ENCODE measurements at regions not wholly inside any gene's neighbourhood (a gene's known extent, or its start where the extent isn't known, plus 50 kb on each side); places are given as distances from the start of the nearest gene placed in this dataset.

DNA sequence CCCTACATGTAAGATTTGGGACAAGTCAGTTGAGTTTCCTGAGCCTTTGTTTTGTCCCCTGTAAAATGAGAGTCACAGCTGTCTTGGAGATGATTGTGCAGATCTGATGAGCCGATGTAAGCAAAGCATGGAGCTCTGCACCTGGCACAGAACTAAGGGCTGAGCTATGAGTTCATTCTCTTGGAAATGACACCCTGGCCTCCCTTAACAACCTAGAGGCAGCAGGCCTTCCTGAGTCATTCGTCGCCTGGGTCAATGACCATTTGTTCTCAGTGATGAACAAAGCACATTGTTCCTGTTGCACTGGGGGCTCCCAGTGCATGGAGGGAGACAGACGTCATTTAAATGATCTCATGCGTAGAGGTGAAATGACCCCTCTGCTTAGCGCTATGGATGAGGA, 62.8 kb upstream of the GCSH start:
- TF ChIP-seq SP1 (IDR thresholded peaks at IDR 0.05; ENCODE audit: low read depth) (no peak), SIN3A (IDR thresholded peaks at IDR 0.05; ENCODE audit: low read depth) (no peak), POLR2A (IDR thresholded peaks at IDR 0.05; ENCODE audit: borderline replicate concordance, extremely low read depth, insufficient read depth, insufficient read length) (no peak), EZH2 (IDR thresholded peaks at IDR 0.05) (no peak)
- TF ChIP-seq, protein P1, sequence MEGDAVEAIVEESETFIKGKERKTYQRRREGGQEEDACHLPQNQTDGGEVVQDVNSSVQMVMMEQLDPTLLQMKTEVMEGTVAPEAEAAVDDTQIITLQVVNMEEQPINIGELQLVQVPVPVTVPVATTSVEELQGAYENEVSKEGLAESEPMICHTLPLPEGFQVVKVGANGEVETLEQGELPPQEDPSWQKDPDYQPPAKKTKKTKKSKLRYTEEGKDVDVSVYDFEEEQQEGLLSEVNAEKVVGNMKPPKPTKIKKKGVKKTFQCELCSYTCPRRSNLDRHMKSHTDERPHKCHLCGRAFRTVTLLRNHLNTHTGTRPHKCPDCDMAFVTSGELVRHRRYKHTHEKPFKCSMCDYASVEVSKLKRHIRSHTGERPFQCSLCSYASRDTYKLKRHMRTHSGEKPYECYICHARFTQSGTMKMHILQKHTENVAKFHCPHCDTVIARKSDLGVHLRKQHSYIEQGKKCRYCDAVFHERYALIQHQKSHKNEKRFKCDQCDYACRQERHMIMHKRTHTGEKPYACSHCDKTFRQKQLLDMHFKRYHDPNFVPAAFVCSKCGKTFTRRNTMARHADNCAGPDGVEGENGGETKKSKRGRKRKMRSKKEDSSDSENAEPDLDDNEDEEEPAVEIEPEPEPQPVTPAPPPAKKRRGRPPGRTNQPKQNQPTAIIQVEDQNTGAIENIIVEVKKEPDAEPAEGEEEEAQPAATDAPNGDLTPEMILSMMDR (IDR thresholded peaks at IDR 0.05 in 2 of 3, conservative IDR thresholded peaks at IDR 0.05 in 1 of 3; ENCODE audit: borderline replicate concordance in 1 of 3, insufficient read depth in 1 of 3, low read depth in 2 of 3, low read length in 2 of 3): no peak
